EL (cell line): ENCODE measurements at regions not wholly inside any gene's neighbourhood (a gene's known extent, or its start where the extent isn't known, plus 50 kb on each side); places are given as distances from the start of the nearest gene placed in this dataset.

Experiments
- DNase-seq: peaks from one replicate; pipeline ENCODE4 v3.0.0-alpha.2; 2016

DNA sequence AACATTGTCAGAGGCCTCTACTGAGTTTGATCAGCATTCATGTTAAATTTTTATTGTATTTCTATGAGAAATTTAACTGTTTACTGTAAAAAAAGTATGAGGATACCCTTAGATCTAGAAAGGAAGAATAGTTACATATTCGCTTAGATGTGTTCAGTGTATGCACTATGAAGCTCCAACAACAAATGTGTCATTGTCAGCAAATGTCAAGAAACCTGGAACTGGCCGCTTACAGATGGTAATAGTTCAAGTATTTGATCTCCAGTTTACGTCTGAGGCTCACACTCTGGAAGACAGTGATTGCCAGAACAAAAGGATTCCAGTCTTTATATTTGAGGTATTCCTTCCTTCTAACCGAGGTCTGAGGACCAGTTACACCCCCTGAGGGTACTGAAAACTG lies 921.2 kb upstream of the LRRTM1 start:
- DNase-seq, result no peak

DNA sequence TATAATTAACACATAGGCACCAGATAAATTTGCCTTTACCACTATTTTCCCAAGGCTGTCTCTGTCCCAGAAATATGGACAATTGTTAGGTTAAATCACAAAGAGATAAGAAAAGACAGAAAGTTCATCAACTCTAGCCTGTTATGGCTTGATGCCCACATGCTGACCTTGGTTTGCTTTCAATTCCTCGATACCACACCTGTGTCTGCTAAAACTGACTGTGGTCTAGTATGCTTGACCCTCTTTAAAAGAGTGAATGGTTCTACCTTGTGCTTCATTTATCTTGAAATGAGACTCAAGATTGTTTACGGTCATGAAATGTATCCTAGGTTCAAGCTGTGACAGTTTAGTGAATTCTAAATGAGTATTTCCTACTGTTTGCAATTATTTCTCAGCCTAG lies 909.0 kb upstream of the LRRTM1 start:
- DNase-seq, result no peak

DNA sequence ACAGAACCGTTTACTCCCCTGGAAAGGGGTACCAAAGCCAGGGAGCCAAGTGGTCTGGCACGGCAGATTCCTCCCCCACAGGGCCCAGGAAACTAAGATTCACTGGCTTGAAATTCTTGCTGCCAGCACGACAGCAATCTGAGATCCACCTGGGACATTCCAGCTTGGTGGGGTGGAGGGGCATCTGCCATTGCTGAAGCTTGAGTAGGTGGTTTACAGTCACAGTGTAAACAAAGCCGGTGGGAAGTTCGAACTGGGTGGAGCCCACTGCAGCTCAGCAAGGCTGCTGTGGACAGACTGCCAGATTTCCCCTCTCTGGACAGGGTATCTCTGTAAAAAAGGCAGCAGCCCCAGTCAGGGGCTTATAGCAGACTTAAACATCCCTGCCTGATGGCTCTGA lies 901.7 kb upstream of the LRRTM1 start:
- DNase-seq, result no peak

- no peak for DNase-seq
Observed at GRCh38 chr2:81196933-81197628, 892.5 kb upstream of the LRRTM1 start.

- DNase-seq, result no peak
Observed at GRCh38 chr2:81196383-81196851, 891.9 kb upstream of the LRRTM1 start.

GRCh38 chr2:81195774-81196382 lies 891.3 kb upstream of the LRRTM1 start:
- DNase-seq, result no peak

DNA sequence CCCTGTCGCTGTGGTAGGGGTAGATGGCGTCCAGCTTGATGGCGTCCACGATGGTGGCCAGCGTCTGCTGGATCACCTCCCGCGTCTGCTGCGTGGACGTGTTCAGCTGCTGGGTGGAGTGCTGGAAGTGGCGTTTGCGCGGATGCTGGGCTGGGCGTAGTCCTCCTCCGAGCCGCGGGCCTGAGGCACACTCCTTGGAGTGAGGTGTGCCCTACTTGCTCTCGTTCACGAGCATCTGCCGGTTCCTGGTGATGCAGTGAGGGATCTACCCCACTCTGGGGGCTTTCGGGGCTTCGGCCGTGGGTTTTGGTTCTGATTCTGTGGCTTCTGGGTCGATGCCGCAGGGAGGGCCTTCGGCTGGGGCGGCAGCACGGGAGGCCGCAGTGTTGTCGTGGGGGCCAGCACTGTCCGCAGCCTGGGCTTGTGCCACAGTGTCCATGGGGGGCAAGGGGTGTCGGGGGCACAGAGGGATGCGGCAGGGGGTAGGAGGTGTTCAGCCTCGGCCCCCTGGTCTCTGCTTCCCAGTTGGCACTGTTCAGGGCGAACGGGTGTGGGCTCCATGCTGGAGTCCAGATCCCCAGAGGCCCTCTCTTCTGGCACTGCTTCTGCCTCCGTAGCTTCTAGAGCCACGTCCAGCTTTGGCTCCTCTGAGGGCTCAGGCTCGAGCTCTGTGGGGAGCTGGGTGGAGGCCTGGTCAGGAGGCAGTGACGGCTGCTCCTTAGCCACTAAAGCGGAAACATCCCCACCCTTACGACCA lies 890.6 kb upstream of the LRRTM1 start:
- no peak for DNase-seq

DNA sequence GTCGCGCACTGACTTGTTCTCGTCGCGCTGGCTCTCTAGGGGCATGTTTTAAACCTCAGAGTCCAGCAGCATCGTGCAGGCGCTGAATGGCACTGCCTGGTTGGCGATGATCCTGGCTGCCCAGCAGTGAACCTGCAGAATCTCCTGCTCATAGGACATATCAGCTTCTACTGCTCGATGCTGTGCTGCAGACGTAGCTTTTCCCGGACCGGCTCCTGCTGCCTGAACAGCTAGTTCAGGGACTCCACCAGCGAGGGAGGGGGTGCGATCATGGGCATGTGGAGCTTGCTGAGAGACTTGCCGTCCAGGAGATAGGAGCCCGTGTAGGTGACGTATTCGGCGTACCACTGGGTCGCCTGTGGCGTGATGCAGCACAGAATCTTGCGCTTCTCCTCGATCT lies 890.0 kb upstream of the LRRTM1 start:
- no peak for DNase-seq

DNA sequence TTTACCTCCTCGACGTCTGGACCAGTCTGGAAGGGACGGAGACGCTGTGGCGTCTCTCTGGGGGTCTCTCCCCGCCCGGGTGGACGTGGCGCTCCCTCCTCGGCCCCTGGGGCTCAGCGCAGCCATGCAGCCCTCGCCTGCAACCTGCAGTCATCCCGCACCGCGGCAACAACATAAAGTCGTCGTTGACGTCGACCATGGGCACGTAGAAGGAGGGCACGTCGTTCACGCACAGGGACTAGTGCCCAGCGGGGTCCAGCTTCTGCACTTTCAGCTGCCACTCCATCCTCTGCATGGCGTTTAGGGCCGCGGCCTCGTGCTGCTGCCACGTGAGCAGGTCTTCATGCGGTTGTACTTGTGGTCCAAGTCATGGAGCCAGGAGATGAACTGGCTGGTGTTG lies 889.6 kb upstream of the LRRTM1 start:
- no peak for DNase-seq

DNA sequence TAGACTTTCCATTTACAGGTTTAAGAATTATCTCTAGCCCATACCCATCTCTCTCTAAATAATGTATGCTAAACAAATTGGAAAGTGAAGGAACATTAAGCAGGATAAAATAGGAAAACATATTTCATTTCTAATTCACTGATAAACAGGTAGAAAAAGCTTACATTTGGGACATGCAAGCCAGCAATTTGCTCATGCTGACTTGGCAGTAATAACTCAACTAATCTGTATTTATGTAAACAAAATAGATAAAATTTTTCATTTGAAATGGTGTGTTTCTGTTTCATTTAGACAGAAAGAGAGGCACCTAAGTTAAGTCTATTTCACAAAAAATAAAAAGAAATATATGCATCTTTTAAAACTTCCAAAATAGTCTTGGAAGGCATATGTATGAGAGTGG lies 877.3 kb upstream of the LRRTM1 start:
- no peak for DNase-seq

GRCh38 chr2:81171447-81171846 lies 866.9 kb upstream of the LRRTM1 start:
- DNase-seq, result no peak

DNA sequence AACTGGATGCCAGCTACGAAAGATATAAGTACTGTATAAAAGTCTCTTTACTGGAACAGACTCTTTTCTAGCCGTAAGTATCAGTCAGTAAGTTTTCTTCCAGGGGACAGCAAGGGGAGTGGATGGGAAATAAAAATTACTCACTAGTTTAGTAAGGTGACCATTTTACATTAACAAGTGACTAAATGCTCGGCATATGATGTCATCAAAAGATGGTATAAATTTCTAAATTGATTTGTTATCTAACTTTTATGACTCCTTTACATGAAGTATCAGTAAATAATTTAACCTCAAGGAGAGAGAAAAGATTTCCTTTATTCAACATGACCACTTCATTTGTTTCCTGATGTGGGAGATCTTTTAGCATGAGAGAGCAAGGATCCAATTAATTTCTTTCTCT lies 859.0 kb upstream of the LRRTM1 start:
- DNase-seq, result no peak

GRCh38 chr2:81158505-81158904 lies 854.0 kb upstream of the LRRTM1 start:
- DNase-seq, result no peak

- DNase-seq, result no peak
Observed at GRCh38 chr2:81148323-81148722, 843.8 kb upstream of the LRRTM1 start.

DNA sequence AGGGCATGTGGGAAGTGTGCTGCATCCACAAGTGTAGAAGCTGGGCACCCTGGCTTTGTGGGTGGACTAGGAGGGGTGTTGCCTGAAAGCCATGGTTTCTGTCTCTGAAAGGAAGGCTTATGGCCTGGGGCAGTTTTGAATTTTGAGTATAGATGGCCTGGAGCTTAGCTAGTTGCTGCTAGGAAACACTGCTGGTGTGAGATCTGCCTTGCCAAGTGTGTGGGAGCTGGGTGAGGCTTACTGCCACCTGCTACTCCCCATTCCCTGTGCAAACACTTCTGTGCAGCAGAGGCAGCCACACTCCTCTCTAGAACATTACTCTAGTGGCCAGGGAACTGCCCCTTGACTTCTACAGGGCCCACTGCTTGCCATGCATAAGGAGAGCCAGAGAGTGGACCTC lies 831.7 kb upstream of the LRRTM1 start:
- DNase-seq, result no peak

GRCh38 chr2:81097361-81097760 lies 792.8 kb upstream of the LRRTM1 start:
- no peak for DNase-seq

GRCh38 chr2:81093031-81093430 lies 788.5 kb upstream of the LRRTM1 start:
- no peak for DNase-seq

DNA sequence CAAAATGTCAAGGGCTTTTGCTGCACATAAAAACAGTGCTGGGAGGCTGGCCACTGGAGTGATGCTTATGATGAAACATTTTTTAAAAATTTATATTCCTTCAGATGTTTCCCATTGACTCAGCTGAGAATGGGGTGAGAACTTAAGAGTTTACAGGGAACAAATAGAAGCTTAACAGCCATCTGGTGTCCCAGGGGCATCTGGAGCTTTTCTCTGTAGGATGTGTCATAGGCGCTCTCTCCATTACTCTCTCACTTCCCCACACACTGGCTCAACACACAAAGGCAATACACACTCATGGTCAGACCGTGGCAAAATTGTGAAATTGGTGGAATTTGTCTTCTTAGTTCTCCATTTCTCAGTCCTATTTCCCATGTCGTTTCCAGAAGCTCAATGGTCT lies 783.1 kb upstream of the LRRTM1 start:
- DNase-seq, result no peak

DNA sequence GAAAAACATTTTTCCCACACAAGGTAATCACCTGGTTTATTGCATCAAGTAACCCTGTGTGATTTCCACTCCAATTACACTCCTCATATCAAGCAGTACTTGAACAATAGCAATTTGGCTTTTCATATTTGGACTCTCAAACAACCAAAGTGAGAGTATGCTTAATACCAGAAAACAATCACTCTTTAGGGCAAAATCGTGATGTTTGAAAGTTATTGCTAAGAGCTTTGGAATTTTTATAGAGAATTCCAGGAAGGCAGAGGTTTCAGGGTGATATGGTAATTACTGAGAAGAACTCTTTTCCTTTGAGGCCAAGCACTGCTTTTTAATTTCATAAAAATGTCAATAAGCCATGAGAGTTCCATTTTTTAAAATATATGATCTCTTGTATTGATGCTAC lies 779.5 kb upstream of the LRRTM1 start:
- no peak for DNase-seq

DNA sequence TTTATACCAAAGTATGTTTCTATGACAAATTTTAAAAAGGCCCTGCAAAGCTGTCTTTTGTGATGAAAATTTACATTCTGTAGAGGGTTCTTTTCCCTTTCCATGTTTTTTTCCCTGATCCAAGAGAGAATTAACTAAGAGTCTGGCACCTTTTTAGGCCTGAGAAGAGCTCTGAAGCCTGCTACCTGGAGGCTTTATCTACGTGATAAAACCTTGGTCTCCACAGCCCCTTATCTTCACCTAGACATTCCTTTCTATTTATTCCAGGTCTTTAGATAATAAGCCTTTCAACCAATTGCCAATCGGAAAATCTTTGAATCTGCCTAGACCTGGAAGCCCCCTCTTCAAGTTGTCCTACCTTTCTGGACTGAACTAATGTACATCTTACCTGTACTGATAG lies 774.1 kb upstream of the LRRTM1 start:
- no peak for DNase-seq

GRCh38 chr2:81078102-81078501 lies 773.5 kb upstream of the LRRTM1 start:
- no peak for DNase-seq

- no peak for DNase-seq
Observed at GRCh38 chr2:81077396-81077795, 772.8 kb upstream of the LRRTM1 start.

GRCh38 chr2:81073412-81073811 lies 768.9 kb upstream of the LRRTM1 start:
- DNase-seq, result no peak

DNA sequence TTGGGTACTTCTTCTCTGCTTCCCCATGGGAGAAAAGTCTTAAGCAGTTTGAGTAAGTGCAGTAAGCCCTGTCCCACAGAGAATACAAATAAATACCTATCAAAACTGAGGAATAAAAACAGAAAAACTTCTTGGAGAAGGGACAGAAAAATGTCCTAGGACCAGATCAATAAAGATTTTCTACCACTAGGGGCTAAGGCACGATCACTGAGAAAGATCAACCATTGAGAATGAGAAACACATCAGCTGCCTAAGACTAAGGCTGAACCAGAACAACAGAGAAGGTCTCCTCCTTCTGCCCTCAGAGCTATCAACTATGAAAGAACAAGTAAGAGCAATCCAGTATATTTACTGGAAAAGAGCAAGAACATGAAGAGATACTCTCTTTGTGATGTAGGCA lies 763.6 kb upstream of the LRRTM1 start:
- no peak for DNase-seq
